ENCODE measurements at regions not wholly inside any gene's neighbourhood (a gene's known extent, or its start where the extent isn't known, plus 50 kb on each side); places are given as distances from the start of the nearest gene placed in this dataset.

GRCh38 chr3:117010318-117010717 is 300.7 kb downstream of the TUSC7 start:
- ATAC-seq = no peak
- TF ChIP-seq GLIS3 (CRISPR knock-in tag; IDR thresholded peaks at IDR 0.05) (no peak), ARNTL (CRISPR knock-in tag; IDR thresholded peaks at IDR 0.05; ENCODE audit: borderline replicate concordance, low read depth) (no peak), RARB (CRISPR knock-in tag; IDR thresholded peaks at IDR 0.05) (no peak), ZNF565 (CRISPR knock-in tag; conservative IDR thresholded peaks at IDR 0.05; ENCODE audit: low read depth) (no peak), CSDC2 (CRISPR knock-in tag; IDR thresholded peaks at IDR 0.05) (no peak), CSRNP3 (CRISPR knock-in tag; IDR thresholded peaks at IDR 0.05) (no peak), ZNF8 (CRISPR knock-in tag; IDR thresholded peaks at IDR 0.05) (no peak), OSR1 (CRISPR knock-in tag; IDR thresholded peaks at IDR 0.05) (no peak), PATZ1 (CRISPR knock-in tag; IDR thresholded peaks at IDR 0.05; ENCODE audit: borderline replicate concordance) (no peak), ZNF70 (CRISPR knock-in tag; IDR thresholded peaks at IDR 0.05) (no peak), ZC3H10 (CRISPR knock-in tag; IDR thresholded peaks at IDR 0.05) (no peak), ZFP3 (CRISPR knock-in tag; IDR thresholded peaks at IDR 0.05) (no peak), TCF4 (CRISPR knock-in tag; IDR thresholded peaks at IDR 0.05; ENCODE audit: borderline replicate concordance) (no peak), PPARA (CRISPR knock-in tag; IDR thresholded peaks at IDR 0.05; ENCODE audit: borderline replicate concordance) (no peak), SNAI2 (CRISPR knock-in tag; IDR thresholded peaks at IDR 0.05) (no peak), ZFP30 (CRISPR knock-in tag; IDR thresholded peaks at IDR 0.05) (no peak), CREB5 (CRISPR knock-in tag; IDR thresholded peaks at IDR 0.05; ENCODE audit: low read depth) (no peak), BACH2 (CRISPR knock-in tag; IDR thresholded peaks at IDR 0.05; ENCODE audit: borderline replicate concordance) (no peak)
- TF ChIP-seq, protein P1, sequence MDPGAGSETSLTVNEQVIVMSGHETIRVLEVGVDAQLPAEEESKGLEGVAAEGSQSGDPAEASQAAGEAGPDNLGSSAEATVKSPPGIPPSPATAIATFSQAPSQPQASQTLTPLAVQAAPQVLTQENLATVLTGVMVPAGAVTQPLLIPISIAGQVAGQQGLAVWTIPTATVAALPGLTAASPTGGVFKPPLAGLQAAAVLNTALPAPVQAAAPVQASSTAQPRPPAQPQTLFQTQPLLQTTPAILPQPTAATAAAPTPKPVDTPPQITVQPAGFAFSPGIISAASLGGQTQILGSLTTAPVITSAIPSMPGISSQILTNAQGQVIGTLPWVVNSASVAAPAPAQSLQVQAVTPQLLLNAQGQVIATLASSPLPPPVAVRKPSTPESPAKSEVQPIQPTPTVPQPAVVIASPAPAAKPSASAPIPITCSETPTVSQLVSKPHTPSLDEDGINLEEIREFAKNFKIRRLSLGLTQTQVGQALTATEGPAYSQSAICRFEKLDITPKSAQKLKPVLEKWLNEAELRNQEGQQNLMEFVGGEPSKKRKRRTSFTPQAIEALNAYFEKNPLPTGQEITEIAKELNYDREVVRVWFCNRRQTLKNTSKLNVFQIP (CRISPR knock-in tag; IDR thresholded peaks at IDR 0.05; ENCODE audit: borderline replicate concordance, low read depth) = no peak

GRCh38 chr3:117011687-117012250 is 302.2 kb downstream of the TUSC7 start:
- TF ChIP-seq ESRRG (CRISPR knock-in tag; IDR thresholded peaks at IDR 0.05) (no peak), ZNF8 (CRISPR knock-in tag; IDR thresholded peaks at IDR 0.05) (no peak), TCF4 (CRISPR knock-in tag; IDR thresholded peaks at IDR 0.05; ENCODE audit: borderline replicate concordance) (no peak), ARNTL (CRISPR knock-in tag; IDR thresholded peaks at IDR 0.05; ENCODE audit: borderline replicate concordance, low read depth) (no peak), CSDC2 (CRISPR knock-in tag; IDR thresholded peaks at IDR 0.05) (no peak), CREB5 (CRISPR knock-in tag; IDR thresholded peaks at IDR 0.05; ENCODE audit: low read depth) (no peak), ZNF70 (CRISPR knock-in tag; IDR thresholded peaks at IDR 0.05) (no peak), ZC3H10 (CRISPR knock-in tag; IDR thresholded peaks at IDR 0.05) (no peak), ISL1 (CRISPR knock-in tag; IDR thresholded peaks at IDR 0.05) (no peak), SNAI2 (CRISPR knock-in tag; IDR thresholded peaks at IDR 0.05) (no peak), PATZ1 (CRISPR knock-in tag; IDR thresholded peaks at IDR 0.05; ENCODE audit: borderline replicate concordance) (no peak), TOX (CRISPR knock-in tag; IDR thresholded peaks at IDR 0.05; ENCODE audit: borderline replicate concordance) (no peak), OSR1 (CRISPR knock-in tag; IDR thresholded peaks at IDR 0.05) (no peak), GLIS3 (CRISPR knock-in tag; IDR thresholded peaks at IDR 0.05) (no peak), ZFP3 (CRISPR knock-in tag; IDR thresholded peaks at IDR 0.05) (no peak), ZFP30 (CRISPR knock-in tag; IDR thresholded peaks at IDR 0.05) (no peak)
- TF ChIP-seq, protein P1 (CRISPR knock-in tag; IDR thresholded peaks at IDR 0.05; ENCODE audit: borderline replicate concordance, low read depth) = no peak
- no peak for ATAC-seq

All from SK-N-SH treated with all-trans-retinoic acid at 6 μM for 48 hours (cell line).